Neural cell (in vitro differentiated cells): ENCODE measurements at regions not wholly inside any gene's neighbourhood (a gene's known extent, or its start where the extent isn't known, plus 50 kb on each side); places are given as distances from the start of the nearest gene placed in this dataset.

Experiments
- CTCF ChIP-seq: fragments of 450-650 bp; IDR thresholded peaks from 2 replicates; pipeline ENCODE4 v1.5.1; 2014; ENCODE audit warnings: antibody characterized with exemption, mild to moderate bottlenecking, moderate library complexity; ENCODE audit not compliant: poor library complexity, severe bottlenecking
- EP300 ChIP-seq: fragments of 450-650 bp; conservative IDR thresholded peaks from 2 replicates; pipeline ENCODE4 v1.6.1; 2014; ENCODE audit warnings: antibody characterized with exemption, mild to moderate bottlenecking, moderate library complexity; ENCODE audit not compliant: poor library complexity, severe bottlenecking
- EZH2 ChIP-seq: fragments of 200-600, 300-800 bp; shearing (Covaris generic), sonication (generic); IDR thresholded peaks from 2 replicates; pipeline ENCODE4 v1.6.1; 2014; ENCODE audit warnings: antibody characterized with exemption, low read length, borderline replicate concordance, mild to moderate bottlenecking; ENCODE audit not compliant: insufficient read depth, poor library complexity, severe bottlenecking
- MXI1 ChIP-seq: fragments of 450-650 bp; conservative IDR thresholded peaks from 2 replicates; pipeline ENCODE4 v1.6.1; 2014; ENCODE audit warnings: antibody characterized with exemption, mild to moderate bottlenecking; ENCODE audit not compliant: poor library complexity, severe bottlenecking
- POLR2AphosphoS5 ChIP-seq: IDR thresholded peaks from 2 replicates; pipeline ENCODE4 v1.6.1; 2012
- RAD21 ChIP-seq: fragments of 450-650 bp; conservative IDR thresholded peaks from 2 replicates; pipeline ENCODE4 v1.6.1; 2014; ENCODE audit warnings: antibody characterized with exemption, mild to moderate bottlenecking, moderate library complexity

DNA sequence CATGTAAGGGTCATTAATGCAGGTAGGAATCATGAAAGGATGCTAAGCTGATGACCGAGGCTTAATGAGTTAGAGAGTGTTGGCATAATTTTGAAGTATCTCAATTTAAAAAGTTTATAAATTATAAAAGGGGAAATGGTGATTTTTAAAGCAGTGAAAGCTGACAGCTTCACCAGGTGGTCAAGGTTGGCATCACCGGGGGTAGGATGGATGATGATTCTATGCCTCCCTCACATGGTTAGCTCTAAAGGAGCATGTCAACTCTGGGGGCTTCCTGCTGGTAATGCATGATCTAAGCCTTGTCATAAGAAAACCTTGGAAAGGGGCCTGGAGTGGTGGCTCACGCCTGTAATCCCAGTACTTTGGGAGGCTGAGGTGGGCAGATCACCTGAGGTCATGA is 89.2 kb upstream of the MARCKS start:
- TF ChIP-seq CTCF (no peak), EZH2 (no peak), EP300 (no peak), MXI1 (no peak), RAD21 (no peak), POLR2AphosphoS5 (no peak)
